Uterus (tissue), 3 donors: ENCODE measurements at regions not wholly inside any gene's neighbourhood (a gene's known extent, or its start where the extent isn't known, plus 50 kb on each side); places are given as distances from the start of the nearest gene placed in this dataset.

Experiments used
- DNase-seq, 2 donors: peaks; one replicate each; pipeline ENCODE4 v3.0.0-alpha.2; 2019 to 2020
- H3K27ac ChIP-seq, 2 donors: fragments of 200-600 bp; sonication (generic); 1 replicate in 1 of 2; 2 replicates in 1 of 2; pipeline ENCODE4 v1.5.1; 2016 to 2018
- H3K27me3 ChIP-seq, 2 donors: fragments of 200-600 bp; sonication (generic); one replicate each; pipeline ENCODE4 v1.5.1; 2018 to 2019; ENCODE audit warnings: control low read depth in 1 of 2
- H3K36me3 ChIP-seq, 2 donors: fragments of 200-600 bp; sonication (generic); one replicate each; pipeline ENCODE4 v1.5.1; 2019; ENCODE audit warnings: control low read depth in 1 of 2
- H3K4me1 ChIP-seq, 2 donors: fragments of 200-600 bp; sonication (generic); one replicate each; pipeline ENCODE4 v1.5.1; 2018 to 2019; ENCODE audit warnings: control low read depth in 1 of 2
- H3K4me3 ChIP-seq, 2 donors: fragments of 200-600 bp; sonication (generic); 1 replicate in 1 of 2; 2 replicates in 1 of 2; pipeline ENCODE4 v1.5.1; 2018 to 2019; ENCODE audit warnings: mild to moderate bottlenecking in 1 of 2
- H3K9me3 ChIP-seq, 2 donors: fragments of 200-600 bp; sonication (generic); one replicate each; pipeline ENCODE4 v1.5.1; 2019; ENCODE audit warnings: control low read depth in 1 of 2
- CTCF ChIP-seq, 4 experiments: fragments of 200-600 bp in 2 of 4; fragments of 450-650 bp in 2 of 4; sonication (generic) in 2 of 4; IDR thresholded peaks; one replicate each; pipeline ENCODE4 v1.5.1; 2016 to 2019; ENCODE audit warnings: antibody characterized with exemption in 4 of 4, mild to moderate bottlenecking in 2 of 4, moderate library complexity in 1 of 4
- POLR2A ChIP-seq, 2 donors: fragments of 450-650 bp; IDR thresholded peaks; one replicate each; pipeline ENCODE4 v1.6.1; 2016; ENCODE audit warnings: antibody characterized with exemption in 2 of 2, mild to moderate bottlenecking in 1 of 2, moderate library complexity in 1 of 2
- intact Hi-C: fragments of 100-400 bp; cut with DNase I; formaldehyde crosslinking; loops from one replicate; pipeline ENCODE4 v1.15.1; 2023; ENCODE audit warnings: low total_unique reads
- donor health status: DM: yes; HTN: yes; CAD: no.

GRCh38 chr2:235418918-235419317, 74.9 kb upstream of the AGAP1 start:
- H3K9me3 ChIP-seq = no peaks in the 10 kb centered on the region
- no peaks in the 10 kb centered on the region for H3K27me3 ChIP-seq
- no peak for TF ChIP-seq CTCF (IDR thresholded peaks at IDR 0.05)
- no peaks in the 10 kb centered on the region for H3K4me1 ChIP-seq
- H3K36me3 ChIP-seq = no peaks in the 10 kb centered on the region
- no peak for DNase-seq
- H3K4me3 ChIP-seq = no peak overlapping the region
- H3K27ac ChIP-seq = no peak overlapping the region
- intact Hi-C loops = no loop called here

- Histone ChIP-seq H3K27me3 (no peaks in the 10 kb centered on the region), H3K9me3 (peaks cover 0 to 4% of the 10 kb centered on the region in 2 donors), H3K4me3 (no peak overlapping the region), H3K27ac (no peak overlapping the region), H3K4me1 (no peaks in the 10 kb centered on the region), H3K36me3 (no peaks in the 10 kb centered on the region)
- no peak for DNase-seq
- intact Hi-C loops = no loop called here
- TF ChIP-seq CTCF (IDR thresholded peaks at IDR 0.05) = no peak
- TF ChIP-seq POLR2A (IDR thresholded peaks at IDR 0.05) = no peak
These were observed 73.8 kb upstream of the AGAP1 start for GRCh38 chr2:235419996-235420395.

- H3K27ac ChIP-seq = no peak overlapping the region
- H3K36me3 ChIP-seq = no peaks in the 10 kb centered on the region
- DNase-seq = no peak
- peaks cover 0 to 4% of the 10 kb centered on the region in 2 donors for H3K9me3 ChIP-seq
- intact Hi-C loops = no loop called here
- H3K4me1 ChIP-seq = no peaks in the 10 kb centered on the region
- TF ChIP-seq POLR2A (IDR thresholded peaks at IDR 0.05) (no peak), CTCF (IDR thresholded peaks at IDR 0.05) (no peak)
- no peaks in the 10 kb centered on the region for H3K27me3 ChIP-seq
- H3K4me3 ChIP-seq = no peak overlapping the region
These were observed 72.2 kb upstream of the AGAP1 start for GRCh38 chr2:235421618-235422017.

- intact Hi-C loops = no loop called here
- Histone ChIP-seq H3K27me3 (no peaks in the 10 kb centered on the region), H3K4me1 (no peaks in the 10 kb centered on the region), H3K4me3 (no peak overlapping the region), H3K9me3 (no peaks in the 10 kb centered on the region), H3K27ac (no peak overlapping the region), H3K36me3 (no peaks in the 10 kb centered on the region)
- no peak for TF ChIP-seq POLR2A (IDR thresholded peaks at IDR 0.05)
- no peak for TF ChIP-seq CTCF (IDR thresholded peaks at IDR 0.05)
- DNase-seq = no peak
These were observed 63.3 kb upstream of the AGAP1 start for GRCh38 chr2:235430366-235431083.

- Histone ChIP-seq H3K4me3 (peak overlapping the region in 1 of 2 donors; percentile 4), H3K9me3 (no peaks in the 10 kb centered on the region), H3K27me3 (no peaks in the 10 kb centered on the region), H3K27ac (peak overlapping the region; percentile 33 to 64), H3K4me1 (no peaks in the 10 kb centered on the region), H3K36me3 (no peaks in the 10 kb centered on the region)
- DNase-seq = peak in 1 of 2 donors; percentile 19
- intact Hi-C loops = no loop called here
- TF ChIP-seq CTCF (IDR thresholded peaks at IDR 0.05) (no peak), POLR2A (IDR thresholded peaks at IDR 0.05) (no peak)
These were observed 60.9 kb upstream of the AGAP1 start for GRCh38 chr2:235432741-235433520.
